IMR-90 (cell line): ENCODE measurements at regions not wholly inside any gene's neighbourhood (a gene's known extent, or its start where the extent isn't known, plus 50 kb on each side); places are given as distances from the start of the nearest gene placed in this dataset.

ENCODE experiments used
- ATAC-seq: fragments of 200-7000 bp; cut with Tn5 transposase; 2 replicates; pipeline ENCODE4 v1.9.1; 2020; ENCODE audit warnings: low read depth, mild to moderate bottlenecking, moderate library complexity
- BruUV-seq: library from RNA; stranded (reverse); fragments of 400-500 nt; replicated peaks from 2 replicates; lab custom pipeline; 2021; lab: Mats Ljungman, UMichigan
- CTCF ChIA-PET: fragments of 300-600 bp; formaldehyde crosslinking; extraction: SDS; loops from one replicate; lab custom pipeline; 2021; ENCODE audit warnings: antibody characterized with exemption; lab: Yijun Ruan, JAX
- POLR2A ChIA-PET: fragments of 300-600 bp; sonication (Branson Sonifier 250); formaldehyde crosslinking; loops from one replicate; lab custom pipeline; 2022; ENCODE audit warnings: antibody characterized with exemption; ENCODE audit not compliant: unreplicated experiment; lab: Charles Lee
- DNase-seq: peaks from one replicate; pipeline ENCODE4 v3.0.0; 2013
- H2AFZ ChIP-seq: replicated peaks from 2 replicates; pipeline ENCODE3; 2013; ENCODE audit warnings: low read length, mild to moderate bottlenecking; ENCODE audit not compliant: poor library complexity
- H2AK5ac ChIP-seq: 2 replicates; pipeline ENCODE4 v1.6.1; 2013; ENCODE audit warnings: low read depth, low read length, inconsistent platforms
- H2AK9ac ChIP-seq: replicated peaks from 2 replicates; pipeline ENCODE3; 2013; ENCODE audit warnings: mild to moderate bottlenecking, low read depth, low read length, moderate library complexity; ENCODE audit not compliant: poor library complexity
- H2BK120ac ChIP-seq: 2 replicates; pipeline ENCODE4 v1.6.1; 2013; ENCODE audit warnings: low read depth, low read length, inconsistent platforms
- H2BK15ac ChIP-seq: 3 replicates; pipeline ENCODE4 v1.6.1; 2013; ENCODE audit warnings: low read depth, low read length, inconsistent platforms
- H2BK20ac ChIP-seq: 2 replicates; pipeline ENCODE4 v1.6.1; 2013; ENCODE audit warnings: low read depth, mild to moderate bottlenecking, inconsistent platforms, low read length, moderate library complexity
- H2BK5ac ChIP-seq: 2 replicates; pipeline ENCODE4 v1.6.1; 2013; ENCODE audit warnings: mild to moderate bottlenecking, low read depth, low read length, inconsistent platforms; ENCODE audit not compliant: poor library complexity, severe bottlenecking
- H3K14ac ChIP-seq: replicated peaks from 2 replicates; pipeline ENCODE4 v1.6.1; 2013; ENCODE audit warnings: low read depth, low read length, inconsistent platforms
- H3K18ac ChIP-seq: 2 replicates; pipeline ENCODE4 v1.6.1; 2013; ENCODE audit warnings: low read depth, low read length, control low read depth
- H3K23ac ChIP-seq: 2 replicates; pipeline ENCODE4 v1.6.1; 2013; ENCODE audit warnings: low read depth, low read length, inconsistent platforms
- H3K27ac ChIP-seq: 2 replicates; pipeline ENCODE4 v1.5.1; 2013; ENCODE audit warnings: mild to moderate bottlenecking, control low read depth, low read length; ENCODE audit not compliant: insufficient read depth
- H3K27me3 ChIP-seq: 2 replicates; pipeline ENCODE4 v1.6.1; 2013; ENCODE audit warnings: low read length; ENCODE audit not compliant: control insufficient read depth, insufficient read depth
- H3K36me3 ChIP-seq: 2 replicates; pipeline ENCODE4 v1.6.1; 2013; ENCODE audit warnings: low read length, mixed read lengths; ENCODE audit not compliant: control insufficient read depth, insufficient read depth
- H3K4ac ChIP-seq: 2 replicates; pipeline ENCODE4 v1.6.1; 2013; ENCODE audit warnings: low read depth, low read length, inconsistent platforms
- H3K4me1 ChIP-seq: 2 replicates; pipeline ENCODE4 v1.6.1; 2013; ENCODE audit warnings: low read length, mixed read lengths; ENCODE audit not compliant: control insufficient read depth, insufficient read depth
- H3K4me2 ChIP-seq: 2 replicates; pipeline ENCODE4 v1.6.1; 2013; ENCODE audit warnings: low read depth, mild to moderate bottlenecking, control low read depth, low read length, moderate library complexity
- H3K4me3 ChIP-seq: 2 replicates; pipeline ENCODE4 v1.5.1; 2013; ENCODE audit warnings: low read depth, mild to moderate bottlenecking, control low read depth, low read length, moderate library complexity; ENCODE audit not compliant: insufficient read depth
- H3K56ac ChIP-seq: 2 replicates; pipeline ENCODE4 v1.6.1; 2013; ENCODE audit warnings: low read length, inconsistent platforms; ENCODE audit not compliant: insufficient read depth; ENCODE audit errors: extremely low read depth
- H3K79me1 ChIP-seq, 2 experiments: 2 replicates each; pipeline ENCODE4 v1.6.1; 2013; ENCODE audit warnings: low read length in 2 of 2, inconsistent platforms in 1 of 2, low read depth in 1 of 2
- H3K9ac ChIP-seq: 2 replicates; pipeline ENCODE4 v1.6.1; 2013; ENCODE audit warnings: low read depth, low read length, control low read depth
- H3K9me1 ChIP-seq: 2 replicates; pipeline ENCODE4 v1.6.1; 2013; ENCODE audit warnings: low read length, inconsistent platforms; ENCODE audit not compliant: insufficient read depth
- H3K9me3 ChIP-seq: 2 replicates; pipeline ENCODE4 v1.6.1; 2013; ENCODE audit warnings: low read length; ENCODE audit not compliant: control insufficient read depth, insufficient read depth
- H4K20me1 ChIP-seq: 2 replicates; pipeline ENCODE4 v1.6.1; 2013; ENCODE audit warnings: low read length, inconsistent platforms; ENCODE audit not compliant: insufficient read depth
- H4K5ac ChIP-seq: 2 replicates; pipeline ENCODE4 v1.6.1; 2013; ENCODE audit warnings: mild to moderate bottlenecking, low read depth, low read length, control low read depth
- H4K8ac ChIP-seq, 2 experiments: 2 replicates each; pipeline ENCODE4 v1.6.1; 2013; ENCODE audit warnings: low read depth in 2 of 2, low read length in 2 of 2, control low read depth in 1 of 2, inconsistent platforms in 1 of 2
- H4K91ac ChIP-seq: 2 replicates; pipeline ENCODE4 v1.6.1; 2013; ENCODE audit warnings: low read depth, low read length, inconsistent platforms; ENCODE audit not compliant: insufficient read depth
- BHLHE40 ChIP-seq: fragments of 150-350 bp; IDR thresholded peaks from 2 replicates; pipeline ENCODE4 v1.6.1; 2016; ENCODE audit warnings: mild to moderate bottlenecking, low read depth, low read length
- CEBPB ChIP-seq: IDR thresholded peaks from 2 replicates; pipeline ENCODE4 v1.6.1; 2012; ENCODE audit warnings: low read depth, low read length, improper control_type of control experiment
- CHD1 ChIP-seq: IDR thresholded peaks from 2 replicates; pipeline ENCODE4 v1.6.1; 2012; ENCODE audit warnings: low read depth, low read length, improper control_type of control experiment
- ELK1 ChIP-seq: fragments of 150-350 bp; IDR thresholded peaks from 2 replicates; pipeline ENCODE4 v1.6.1; 2016; ENCODE audit warnings: low read depth, mild to moderate bottlenecking, low read length, moderate library complexity, borderline replicate concordance
- FOS ChIP-seq: fragments of 150-350 bp; IDR thresholded peaks from 2 replicates; pipeline ENCODE4 v1.6.1; 2016; ENCODE audit warnings: low read depth, low read length
- MAFK ChIP-seq: IDR thresholded peaks from 2 replicates; pipeline ENCODE4 v1.6.1; 2012; ENCODE audit warnings: low read depth, low read length, improper control_type of control experiment
- MAZ ChIP-seq: IDR thresholded peaks from 2 replicates; pipeline ENCODE4 v1.6.1; 2012; ENCODE audit warnings: low read depth, mild to moderate bottlenecking, low read length, improper control_type of control experiment, moderate library complexity, borderline replicate concordance
- MXI1 ChIP-seq: IDR thresholded peaks from 2 replicates; pipeline ENCODE4 v1.6.1; 2012; ENCODE audit warnings: low read depth, mild to moderate bottlenecking, low read length, moderate library complexity, borderline replicate concordance
- NFE2L2 ChIP-seq: fragments of 150-350 bp; IDR thresholded peaks from 2 replicates; pipeline ENCODE4 v1.6.1; 2016; ENCODE audit warnings: low read depth, mild to moderate bottlenecking, low read length
- POLR2A ChIP-seq: IDR thresholded peaks from 2 replicates; pipeline ENCODE4 v1.6.1; 2012; ENCODE audit warnings: mild to moderate bottlenecking, low read depth, low read length
- RAD21 ChIP-seq: IDR thresholded peaks from 2 replicates; pipeline ENCODE4 v1.6.1; 2012; ENCODE audit warnings: low read length, improper control_type of control experiment
- RCOR1 ChIP-seq: IDR thresholded peaks from 2 replicates; pipeline ENCODE4 v1.6.1; 2012; ENCODE audit warnings: mild to moderate bottlenecking, low read length, improper control_type of control experiment; ENCODE audit not compliant: insufficient replicate concordance
- RFX5 ChIP-seq: IDR thresholded peaks from 2 replicates; pipeline ENCODE4 v1.8.0; 2012; ENCODE audit warnings: low read depth, mild to moderate bottlenecking, low read length, moderate library complexity
- SMC3 ChIP-seq: fragments of 150-350 bp; IDR thresholded peaks from 2 replicates; pipeline ENCODE4 v1.6.1; 2016; ENCODE audit warnings: low read depth, mild to moderate bottlenecking, antibody characterized with exemption, low read length, moderate library complexity
- USF2 ChIP-seq: fragments of 150-350 bp; IDR thresholded peaks from 2 replicates; pipeline ENCODE4 v1.6.1; 2017; ENCODE audit warnings: mild to moderate bottlenecking, antibody characterized with exemption, low read length, low read depth
- WGBS, 2 experiments: methylation state at CpG; one replicate each; pipeline versions ENCODE4 v1.1.5 to v1.1.7; 2013; ENCODE audit warnings: missing lambda C conversion rate in 2 of 2; ENCODE audit not compliant: insufficient read length in 1 of 2; ENCODE audit errors: extremely low coverage in 2 of 2; 5-methylcytosine and 5-hydroxymethylcytosine counted together
- dilution Hi-C: fragments of 300-500 bp; cut with HindIII; formaldehyde crosslinking; loops from one replicate; pipeline ENCODE4 v1.14.3; 2018; ENCODE audit warnings: low sequenced_read_pairs; ENCODE audit not compliant: unreplicated experiment
- in situ Hi-C: fragments of 300-500 bp; cut with MboI; formaldehyde crosslinking; loops from 3 replicates; pipeline ENCODE4 v1.14.3; 2019; ENCODE audit warnings: low sequenced_read_pairs, inconsistent platforms, mixed read lengths
- intact Hi-C: fragments of 100-400 bp; cut with micrococcal nuclease; formaldehyde crosslinking; loops from 2 replicates; pipeline ENCODE4 v1.10.0; 2022
- TF ChIP-seq, protein P1 (sequence below): conservative IDR thresholded peaks from 2 replicates; pipeline ENCODE4 v1.5.1; 2012; ENCODE audit warnings: mild to moderate bottlenecking, low read depth, low read length, improper control_type of control experiment

- POLR2A ChIA-PET = no interaction called here
- no peak overlapping the region for H3K4me2 ChIP-seq
- no peak for ATAC-seq
- in situ Hi-C loops = no loop called here
- H4K5ac ChIP-seq = no peak overlapping the region
- H2BK120ac ChIP-seq = no peak overlapping the region
- no peak overlapping the region for H3K9ac ChIP-seq
- H2AFZ ChIP-seq = no peak overlapping the region
- H3K56ac ChIP-seq = no peak overlapping the region
- WGBS, 2 experiments = no CpG with 5 or more reads among the region's 3 CpGs
- no peak overlapping the region for H2BK15ac ChIP-seq
- H3K79me1 ChIP-seq = no peaks in the 10 kb centered on the region
- no peak overlapping the region for H4K8ac ChIP-seq
- no peak overlapping the region for H3K27ac ChIP-seq
- H3K4me1 ChIP-seq = no peaks in the 10 kb centered on the region
- peaks cover 11% of the 10 kb centered on the region; the same call in 1 of the 2 replicates for H3K9me3 ChIP-seq
- no peaks in the 10 kb centered on the region for H3K36me3 ChIP-seq
- dilution Hi-C loops = no loop called here
- no peak overlapping the region for H3K4ac ChIP-seq
- no peaks in the 10 kb centered on the region for H4K20me1 ChIP-seq
- H2BK5ac ChIP-seq = no peak overlapping the region
- H2AK9ac ChIP-seq = no peak overlapping the region
- no peak overlapping the region for H4K91ac ChIP-seq
- no peak overlapping the region for H2BK20ac ChIP-seq
- CTCF ChIA-PET = no interaction called here
- TF ChIP-seq, protein P1, sequence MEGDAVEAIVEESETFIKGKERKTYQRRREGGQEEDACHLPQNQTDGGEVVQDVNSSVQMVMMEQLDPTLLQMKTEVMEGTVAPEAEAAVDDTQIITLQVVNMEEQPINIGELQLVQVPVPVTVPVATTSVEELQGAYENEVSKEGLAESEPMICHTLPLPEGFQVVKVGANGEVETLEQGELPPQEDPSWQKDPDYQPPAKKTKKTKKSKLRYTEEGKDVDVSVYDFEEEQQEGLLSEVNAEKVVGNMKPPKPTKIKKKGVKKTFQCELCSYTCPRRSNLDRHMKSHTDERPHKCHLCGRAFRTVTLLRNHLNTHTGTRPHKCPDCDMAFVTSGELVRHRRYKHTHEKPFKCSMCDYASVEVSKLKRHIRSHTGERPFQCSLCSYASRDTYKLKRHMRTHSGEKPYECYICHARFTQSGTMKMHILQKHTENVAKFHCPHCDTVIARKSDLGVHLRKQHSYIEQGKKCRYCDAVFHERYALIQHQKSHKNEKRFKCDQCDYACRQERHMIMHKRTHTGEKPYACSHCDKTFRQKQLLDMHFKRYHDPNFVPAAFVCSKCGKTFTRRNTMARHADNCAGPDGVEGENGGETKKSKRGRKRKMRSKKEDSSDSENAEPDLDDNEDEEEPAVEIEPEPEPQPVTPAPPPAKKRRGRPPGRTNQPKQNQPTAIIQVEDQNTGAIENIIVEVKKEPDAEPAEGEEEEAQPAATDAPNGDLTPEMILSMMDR = no peak
- no peak for TF ChIP-seq CEBPB
- no peak for TF ChIP-seq CHD1
- TF ChIP-seq POLR2A = no peak
- no peak for TF ChIP-seq SMC3
- no peak for TF ChIP-seq FOS
- no peak for TF ChIP-seq RCOR1
- no peak for TF ChIP-seq RAD21
- TF ChIP-seq USF2 = no peak
- TF ChIP-seq RFX5 = no peak
- no peak for TF ChIP-seq NFE2L2
- no peak for TF ChIP-seq MAZ
- TF ChIP-seq MXI1 = no peak
- no peak for TF ChIP-seq MAFK
- no peak for TF ChIP-seq ELK1
- TF ChIP-seq BHLHE40 = no peak
- H3K14ac ChIP-seq = no peak overlapping the region
- H3K18ac ChIP-seq = no peak overlapping the region
- BruUV-seq = no TSS peak
- no peak for DNase-seq
- H3K27me3 ChIP-seq = no peaks in the 10 kb centered on the region
- H3K23ac ChIP-seq = no peak overlapping the region
- H2AK5ac ChIP-seq = no peak overlapping the region
- no peak overlapping the region for H3K4me3 ChIP-seq
- intact Hi-C loops = no loop called here
- H3K9me1 ChIP-seq = no peaks in the 10 kb centered on the region
Measured at GRCh38 chr5:5799826-5800225, 377.3 kb downstream of the ICE1 start.
